ENCODE measurements at regions not wholly inside any gene's neighbourhood (a gene's known extent, or its start where the extent isn't known, plus 50 kb on each side); places are given as distances from the start of the nearest gene placed in this dataset.

DNA sequence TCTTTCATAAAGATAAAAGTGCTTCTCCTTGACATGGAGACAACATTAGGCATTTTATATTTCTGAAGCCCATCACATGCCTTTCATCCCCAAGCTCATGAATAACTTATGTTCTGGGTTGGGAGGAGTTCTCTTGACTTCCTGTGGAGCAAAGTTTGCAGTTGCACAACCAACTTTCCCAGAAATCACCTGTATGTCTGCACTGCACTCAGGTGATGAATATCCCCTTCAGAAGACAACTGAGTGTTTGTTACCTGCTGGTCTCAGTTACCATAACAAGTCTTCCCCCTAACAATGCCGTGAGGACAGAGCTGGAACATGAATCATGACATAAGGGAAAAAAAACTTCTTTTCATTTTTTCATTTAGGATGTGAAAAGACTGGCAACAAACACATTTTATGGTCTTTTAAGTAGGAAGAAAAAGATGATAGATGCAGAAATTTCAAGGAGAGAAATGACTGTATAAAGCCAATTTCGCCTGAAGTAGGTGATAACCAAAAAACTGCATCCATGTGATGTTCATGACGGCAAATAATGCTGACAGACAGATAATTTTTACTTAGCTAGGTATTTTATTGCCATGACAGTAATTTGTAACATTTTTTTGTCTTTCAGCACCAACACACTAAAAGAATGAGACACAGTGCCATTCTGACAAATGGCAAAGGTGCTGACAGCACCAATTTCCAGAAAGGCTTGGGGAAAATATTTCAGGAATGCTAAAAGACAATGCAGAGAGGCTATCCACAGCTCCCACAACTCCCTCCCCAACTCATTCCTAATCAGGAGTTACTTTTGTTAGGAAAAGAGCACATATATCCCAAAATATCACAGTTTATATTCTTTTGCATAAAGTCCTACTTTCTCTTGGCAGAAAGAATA lies 656.3 kb downstream of the PRELID2 start:
- Histone ChIP-seq H3K27ac (ENCODE audit: extremely low read length, insufficient read depth, low read length) (no peak overlapping the region), H3K36me3 (replicated peaks in 1 of 2; ENCODE audit: control insufficient read depth in 1 of 2, insufficient read depth in 2 of 2, low read length in 2 of 2) (no peaks in the 10 kb centered on the region), H3K4me1 (ENCODE audit: insufficient read depth, low read length) (no peaks in the 10 kb centered on the region), H2AFZ (ENCODE audit: low read length) (no peak overlapping the region), H3K4me3 (replicated peaks in 1 of 3; ENCODE audit: insufficient read depth in 1 of 3, low read depth in 2 of 3, low read length in 3 of 3) (no peak overlapping the region), H3K4me2 (ENCODE audit: low read depth, low read length) (no peak overlapping the region), H3K9me3 (ENCODE audit: low read length) (no peaks in the 10 kb centered on the region), H3K9ac (ENCODE audit: insufficient read depth, low read depth, low read length) (no peak overlapping the region), H3K79me2 (ENCODE audit: insufficient read depth, low read length) (no peaks in the 10 kb centered on the region), H3K27me3 (ENCODE audit: control insufficient read depth in 1 of 2, insufficient read depth in 2 of 2, low read length in 2 of 2) (no peaks in the 10 kb centered on the region; a peak in 1 of 5 replicates), H4K20me1 (ENCODE audit: insufficient read depth, low read length) (no peaks in the 10 kb centered on the region)
- no TSS peak for BruUV-seq (replicated peaks)
- WGBS (ENCODE audit: low lambda C conversion rate): 0% methylated on average over 3 of the region's 3 CpGs
- ATAC-seq: no peak
- ChIA-PET CTCF (ENCODE audit: low intra/inter-chr PET ratio, low total read pairs) (no interaction called here), POLR2A (no interaction called here)
- peak; percentile 0 for DNase-seq (ENCODE audit: low spot score)
- TF ChIP-seq CEBPB (IDR thresholded peaks at IDR 0.05; ENCODE audit: borderline replicate concordance, low read depth, low read length) (peak; percentile 22; the same call in 1 of the 2 replicates), POLR2A (IDR thresholded peaks at IDR 0.05; ENCODE audit: insufficient read depth in 1 of 2, low read depth in 2 of 2, low read length in 2 of 2) (no peak), CEBPG (CRISPR knock-in tag; IDR thresholded peaks at IDR 0.05) (0 out of 2 replicates have a peak, but pooled peaks have one; percentile 33), HNRNPUL1 (IDR thresholded peaks at IDR 0.05; ENCODE audit: low read depth, low read length) (no peak), MAFK (conservative IDR thresholded peaks at IDR 0.05 in 1 of 2, IDR thresholded peaks at IDR 0.05 in 1 of 2; ENCODE audit: low read length in 2 of 2) (peak; percentile 76 to 84), MAFF (IDR thresholded peaks at IDR 0.05; ENCODE audit: low read depth, low read length) (peak; percentile 81)
- intact Hi-C loops (cut with micrococcal nuclease; ENCODE audit: unreplicated experiment) (no loop called here), in situ Hi-C loops (cut with HindIII; ENCODE audit: extremely low pct_ligation_motif_present, low pct_unique_long_range_greater_than_20kb) (no loop called here)
- no peak for FAIRE-seq

- intact Hi-C loops (cut with micrococcal nuclease; ENCODE audit: unreplicated experiment): no loop called here
- no peak overlapping the region for H3K4me3 ChIP-seq (replicated peaks in 1 of 3; ENCODE audit: insufficient read depth in 1 of 3, low read depth in 2 of 3, low read length in 3 of 3)
- H4K20me1 ChIP-seq (ENCODE audit: insufficient read depth, low read length): no peaks in the 10 kb centered on the region
- no peak overlapping the region for H3K9ac ChIP-seq (ENCODE audit: insufficient read depth, low read depth, low read length)
- H3K79me2 ChIP-seq (ENCODE audit: insufficient read depth, low read length): no peaks in the 10 kb centered on the region
- 0% methylated on average over 2 of the region's 3 CpGs for WGBS (ENCODE audit: low lambda C conversion rate)
- in situ Hi-C loops (cut with HindIII; ENCODE audit: extremely low pct_ligation_motif_present, low pct_unique_long_range_greater_than_20kb): no loop called here
- POLR2A ChIA-PET: no interaction called here
- BruUV-seq (replicated peaks): no TSS peak
- H3K4me2 ChIP-seq (ENCODE audit: low read depth, low read length): no peak overlapping the region
- CTCF ChIA-PET (ENCODE audit: low intra/inter-chr PET ratio, low total read pairs): no interaction called here
- ATAC-seq (no peak), DNase-seq (ENCODE audit: low spot score) (no peak), FAIRE-seq (no peak)
- no peak overlapping the region for H3K27ac ChIP-seq (ENCODE audit: extremely low read length, insufficient read depth, low read length)
- H3K9me3 ChIP-seq (ENCODE audit: low read length): no peaks in the 10 kb centered on the region
- H3K27me3 ChIP-seq (ENCODE audit: control insufficient read depth in 1 of 2, insufficient read depth in 2 of 2, low read length in 2 of 2): no peaks in the 10 kb centered on the region; a peak in 1 of 5 replicates
- no peak overlapping the region for H2AFZ ChIP-seq (ENCODE audit: low read length)
- H3K4me1 ChIP-seq (ENCODE audit: insufficient read depth, low read length): no peaks in the 10 kb centered on the region
- H3K36me3 ChIP-seq (replicated peaks in 1 of 2; ENCODE audit: control insufficient read depth in 1 of 2, insufficient read depth in 2 of 2, low read length in 2 of 2): no peaks in the 10 kb centered on the region
- TF ChIP-seq IRF1 (CRISPR knock-in tag; IDR thresholded peaks at IDR 0.05; ENCODE audit: low read depth) (no peak), ATF7-NPFF (CRISPR knock-in tag; IDR thresholded peaks at IDR 0.05; ENCODE audit: low read depth) (no peak), DPF2 (CRISPR knock-in tag; IDR thresholded peaks at IDR 0.05; ENCODE audit: borderline replicate concordance, low read depth) (no peak), NPAS2 (CRISPR knock-in tag; IDR thresholded peaks at IDR 0.05; ENCODE audit: borderline replicate concordance) (no peak), BHLHE40 (IDR thresholded peaks at IDR 0.05; ENCODE audit: low read length) (no peak), NFIB (CRISPR knock-in tag; IDR thresholded peaks at IDR 0.05; ENCODE audit: borderline replicate concordance) (no peak), FOXA1 (IDR thresholded peaks at IDR 0.05) (no peak), FOXA1 (CRISPR knock-in tag; IDR thresholded peaks at IDR 0.05) (no peak), ZBTB8A (CRISPR knock-in tag; IDR thresholded peaks at IDR 0.05; ENCODE audit: borderline replicate concordance, low read depth) (no peak)
- TF ChIP-seq, protein P1, sequence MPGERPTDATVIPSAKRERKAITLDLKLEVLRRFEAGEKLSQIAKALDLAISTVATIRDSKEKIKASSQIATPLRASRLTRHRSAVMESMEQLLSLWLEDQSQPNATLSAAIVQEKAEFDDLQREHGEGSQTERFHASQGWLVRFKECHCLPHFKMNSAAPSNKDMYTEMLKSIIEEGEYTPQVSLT (CRISPR knock-in tag; IDR thresholded peaks at IDR 0.05; ENCODE audit: borderline replicate concordance, low read depth): no peak
Measured at GRCh38 chr5:145176041-145176440, 659.1 kb downstream of the PRELID2 start.

Measured in HepG2 (cell line).